SU-DHL-6 (cell line): ENCODE measurements at regions not wholly inside any gene's neighbourhood (a gene's known extent, or its start where the extent isn't known, plus 50 kb on each side); places are given as distances from the start of the nearest gene placed in this dataset.

ENCODE experiments used
- CTCF ChIP-seq: fragments of 200-600 bp; sonication (generic); IDR thresholded peaks from one replicate; pipeline ENCODE4 v1.5.1; 2017; ENCODE audit warnings: antibody characterized with exemption, mild to moderate bottlenecking, low read length, moderate library complexity; ENCODE audit not compliant: insufficient read depth, poor library complexity, severe bottlenecking
- EZH2phosphoT487 ChIP-seq: fragments of 200-600 bp; sonication (generic), shearing (Covaris generic); conservative IDR thresholded peaks from 2 replicates; pipeline ENCODE4 v1.6.1; 2018; ENCODE audit warnings: mild to moderate bottlenecking, antibody characterized with exemption, low read length, moderate library complexity, mixed read lengths

- no peak for TF ChIP-seq CTCF
- no peak for TF ChIP-seq EZH2phosphoT487
Observed at GRCh38 chr17:22459331-22459952, 767.1 kb downstream of the KCNJ18 start.
